ENCODE measurements at regions not wholly inside any gene's neighbourhood (a gene's known extent, or its start where the extent isn't known, plus 50 kb on each side); places are given as distances from the start of the nearest gene placed in this dataset.

GRCh38 chr10:110388687-110389052 is 84.0 kb upstream of the SMNDC1 start (continued):
- no peak for TF ChIP-seq DLX4 (CRISPR knock-in tag; IDR thresholded peaks at IDR 0.05)
- no peak for TF ChIP-seq ZNF165 (CRISPR knock-in tag; IDR thresholded peaks at IDR 0.05; ENCODE audit: borderline replicate concordance)
- TF ChIP-seq NFYB (IDR thresholded peaks at IDR 0.05; ENCODE audit: extremely low read depth, insufficient read length): no peak
- no peak for TF ChIP-seq BCL6 (CRISPR knock-in tag; IDR thresholded peaks at IDR 0.05)
- no peak for TF ChIP-seq ETV5 (CRISPR knock-in tag; IDR thresholded peaks at IDR 0.05; ENCODE audit: low read depth)
- TF ChIP-seq ZBTB11 (CRISPR knock-in tag; IDR thresholded peaks at IDR 0.05): no peak
- no peak for TF ChIP-seq E2F3 (CRISPR knock-in tag; IDR thresholded peaks at IDR 0.05)
- TF ChIP-seq CTCF (IDR thresholded peaks at IDR 0.05 in 2 of 3, conservative IDR thresholded peaks at IDR 0.05 in 1 of 3; ENCODE audit: insufficient read depth in 2 of 3, low read depth in 1 of 3, low read length in 3 of 3): peak; percentile 39 to 62 (median 55)
- no peak for TF ChIP-seq ZNF140 (CRISPR knock-in tag; IDR thresholded peaks at IDR 0.05)
- peak; percentile 85 for TF ChIP-seq ZNF766 (CRISPR knock-in tag; conservative IDR thresholded peaks at IDR 0.05)
- no peak for TF ChIP-seq RHOXF2B (CRISPR knock-in tag; conservative IDR thresholded peaks at IDR 0.05)
- TF ChIP-seq ZNF778 (CRISPR knock-in tag; IDR thresholded peaks at IDR 0.05): no peak
- no peak for TF ChIP-seq THAP12 (CRISPR knock-in tag; IDR thresholded peaks at IDR 0.05)
- TF ChIP-seq RAD21 (CRISPR knock-in tag; conservative IDR thresholded peaks at IDR 0.05 in 1 of 2, IDR thresholded peaks at IDR 0.05 in 1 of 2): peak; percentile 30 to 62; a peak in 3 of 4 replicates
- no peak for TF ChIP-seq CHD1 (IDR thresholded peaks at IDR 0.05; ENCODE audit: low read length)
- TF ChIP-seq E2F5 (CRISPR knock-in tag; IDR thresholded peaks at IDR 0.05): no peak
- TF ChIP-seq SFPQ (IDR thresholded peaks at IDR 0.05; ENCODE audit: low read depth, low read length): no peak

Measured in K562 (cell line).